NB4 (cell line): ENCODE measurements at regions not wholly inside any gene's neighbourhood (a gene's known extent, or its start where the extent isn't known, plus 50 kb on each side); places are given as distances from the start of the nearest gene placed in this dataset.
"Not testable (repeated sequence)": the region's sequence is repeated elsewhere in the genome, so short reads cannot be mapped to it uniquely, and the experiment has no call there.

Experiments
- DNase-seq: peaks from one replicate; pipeline ENCODE4 v3.0.0; 2010; ENCODE audit warnings: low read depth
- H3K4me3 ChIP-seq: one replicate; pipeline ENCODE4 v1.5.1; 2011; ENCODE audit warnings: mild to moderate bottlenecking, low read depth, low read length, moderate library complexity
- MYC ChIP-seq: IDR thresholded peaks from 2 replicates; pipeline ENCODE4 v1.6.1; 2011; ENCODE audit warnings: low read depth, low read length
- POLR2A ChIP-seq: IDR thresholded peaks from 2 replicates; pipeline ENCODE4 v1.6.1; 2011; ENCODE audit warnings: mild to moderate bottlenecking; ENCODE audit not compliant: insufficient read length; ENCODE audit errors: extremely low read depth
- TF ChIP-seq, protein P1 (sequence below): IDR thresholded peaks from one replicate; pipeline ENCODE4 v1.5.1; 2012; ENCODE audit warnings: low read depth, low read length
- TF ChIP-seq, protein P2 (sequence below): IDR thresholded peaks from 2 replicates; pipeline ENCODE4 v1.6.1; 2011; ENCODE audit warnings: low read depth, low read length

- no peak for DNase-seq
- TF ChIP-seq MYC: no peak
- TF ChIP-seq, protein P1, sequence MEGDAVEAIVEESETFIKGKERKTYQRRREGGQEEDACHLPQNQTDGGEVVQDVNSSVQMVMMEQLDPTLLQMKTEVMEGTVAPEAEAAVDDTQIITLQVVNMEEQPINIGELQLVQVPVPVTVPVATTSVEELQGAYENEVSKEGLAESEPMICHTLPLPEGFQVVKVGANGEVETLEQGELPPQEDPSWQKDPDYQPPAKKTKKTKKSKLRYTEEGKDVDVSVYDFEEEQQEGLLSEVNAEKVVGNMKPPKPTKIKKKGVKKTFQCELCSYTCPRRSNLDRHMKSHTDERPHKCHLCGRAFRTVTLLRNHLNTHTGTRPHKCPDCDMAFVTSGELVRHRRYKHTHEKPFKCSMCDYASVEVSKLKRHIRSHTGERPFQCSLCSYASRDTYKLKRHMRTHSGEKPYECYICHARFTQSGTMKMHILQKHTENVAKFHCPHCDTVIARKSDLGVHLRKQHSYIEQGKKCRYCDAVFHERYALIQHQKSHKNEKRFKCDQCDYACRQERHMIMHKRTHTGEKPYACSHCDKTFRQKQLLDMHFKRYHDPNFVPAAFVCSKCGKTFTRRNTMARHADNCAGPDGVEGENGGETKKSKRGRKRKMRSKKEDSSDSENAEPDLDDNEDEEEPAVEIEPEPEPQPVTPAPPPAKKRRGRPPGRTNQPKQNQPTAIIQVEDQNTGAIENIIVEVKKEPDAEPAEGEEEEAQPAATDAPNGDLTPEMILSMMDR: no peak
- no peak overlapping the region for H3K4me3 ChIP-seq
These were observed 322.0 kb downstream of the SUCLG1 start for GRCh38 chr2:84137034-84137433.

GRCh38 chr2:84132370-84132769 lies 326.7 kb downstream of the SUCLG1 start:
- no peak for DNase-seq
- no peak overlapping the region for H3K4me3 ChIP-seq
- TF ChIP-seq, protein P2, sequence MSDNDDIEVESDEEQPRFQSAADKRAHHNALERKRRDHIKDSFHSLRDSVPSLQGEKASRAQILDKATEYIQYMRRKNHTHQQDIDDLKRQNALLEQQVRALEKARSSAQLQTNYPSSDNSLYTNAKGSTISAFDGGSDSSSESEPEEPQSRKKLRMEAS: no peak

DNA sequence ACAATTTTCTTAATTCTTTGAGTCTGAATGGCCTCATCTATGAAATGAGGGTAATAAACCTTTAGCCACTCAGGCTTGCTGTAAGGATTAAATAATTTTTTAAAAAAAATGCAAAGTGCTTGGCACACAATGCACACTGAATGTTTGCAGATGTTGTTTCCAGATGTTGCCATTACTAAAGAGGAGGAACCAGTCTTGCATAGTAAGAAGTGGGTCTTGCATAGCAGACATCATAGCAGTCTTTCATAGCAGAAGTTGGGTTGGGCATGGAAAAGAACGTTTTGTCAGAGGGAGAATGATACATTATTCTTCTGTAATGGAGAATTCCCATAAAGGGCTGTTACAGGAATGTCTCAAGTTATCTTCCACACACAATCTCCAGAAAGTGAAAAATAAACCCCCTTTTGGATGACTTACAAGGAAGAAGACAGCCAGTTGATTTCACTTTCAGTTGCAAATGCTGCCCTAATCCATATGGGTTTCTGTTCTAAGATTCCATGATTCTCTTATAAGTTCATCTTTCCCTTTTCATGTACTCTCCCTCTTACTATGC lies 327.7 kb downstream of the SUCLG1 start:
- TF ChIP-seq, protein P1: no peak
- no peak for TF ChIP-seq POLR2A
- TF ChIP-seq MYC: no peak
- TF ChIP-seq, protein P2: no peak
- no peak for DNase-seq
- H3K4me3 ChIP-seq: no peak overlapping the region

GRCh38 chr2:84129018-84129417 lies 330.1 kb downstream of the SUCLG1 start:
- DNase-seq: no peak
- H3K4me3 ChIP-seq: no peak overlapping the region
- no peak for TF ChIP-seq POLR2A
- TF ChIP-seq MYC: no peak
- TF ChIP-seq, protein P1: no peak
- TF ChIP-seq, protein P2: no peak

DNA sequence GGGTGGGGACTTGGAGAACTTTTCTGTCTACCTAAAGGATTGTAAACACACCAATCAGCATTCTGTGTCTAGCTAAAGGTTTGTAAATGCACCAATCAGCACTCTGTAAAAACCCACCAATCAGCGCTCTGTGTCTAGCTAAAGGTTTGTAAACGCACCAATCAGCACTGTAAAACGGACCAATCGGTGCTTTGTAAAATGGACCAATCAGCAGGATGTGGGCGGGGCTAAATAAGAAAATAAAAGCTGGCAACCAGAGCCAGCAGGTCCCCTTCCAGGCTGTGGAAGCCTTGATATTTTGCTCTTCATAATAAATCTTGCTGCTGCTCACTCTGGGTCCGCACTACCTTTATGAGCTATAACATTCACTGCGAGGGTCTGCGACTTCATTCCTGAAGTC lies 331.3 kb downstream of the SUCLG1 start:
- H3K4me3 ChIP-seq, DNase-seq: not testable (repeated sequence)

- no peak overlapping the region for H3K4me3 ChIP-seq
- DNase-seq: no peak
- TF ChIP-seq MYC: no peak
- TF ChIP-seq POLR2A: no peak
- TF ChIP-seq, protein P2: no peak
- TF ChIP-seq, protein P1: no peak
These were observed 332.6 kb downstream of the SUCLG1 start for GRCh38 chr2:84126530-84126929.

DNA sequence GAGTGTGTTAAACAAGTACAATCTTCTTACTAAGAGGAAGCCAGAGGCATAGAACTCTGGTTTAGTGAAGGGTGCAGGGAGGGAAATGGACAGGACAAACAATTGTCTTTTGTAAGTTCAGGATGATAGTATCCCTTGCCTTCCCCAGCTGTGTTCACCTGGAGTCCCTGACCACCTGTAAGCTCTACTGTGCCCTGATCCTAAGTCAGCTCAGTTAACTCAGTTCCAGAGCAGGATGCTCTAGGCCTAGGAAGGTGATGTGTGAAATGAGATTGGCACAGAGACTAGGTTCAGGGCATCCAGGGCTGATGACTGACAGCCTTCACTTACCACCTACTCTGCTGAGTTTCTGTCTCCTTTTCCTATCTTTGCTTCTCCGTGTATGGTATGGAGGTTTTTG lies 333.0 kb downstream of the SUCLG1 start:
- H3K4me3 ChIP-seq: no peak overlapping the region
- no peak for DNase-seq
- TF ChIP-seq, protein P2: no peak
- TF ChIP-seq MYC (no peak), POLR2A (no peak)
- TF ChIP-seq, protein P1: no peak
